ENCODE measurements at regions not wholly inside any gene's neighbourhood (a gene's known extent, or its start where the extent isn't known, plus 50 kb on each side); places are given as distances from the start of the nearest gene placed in this dataset.

- H3K27me3 ChIP-seq: no peaks in the 10 kb centered on the region
- H3K9ac ChIP-seq: no peak overlapping the region
- no peak for TF ChIP-seq Cebpa-rat (IDR thresholded peaks at IDR 0.05)
- H3K4me1 ChIP-seq: no peaks in the 10 kb centered on the region
- no peaks in the 10 kb centered on the region for H4K20me1 ChIP-seq
- no peak overlapping the region for H3K4me2 ChIP-seq
- no peak overlapping the region for H3K27ac ChIP-seq
- no peaks in the 10 kb centered on the region for H3K36me3 ChIP-seq
- no peak overlapping the region for H3K4me3 ChIP-seq
- no peaks in the 10 kb centered on the region for H3K9me3 ChIP-seq
Measured at GRCh38 chr18:27363872-27364271, 178.8 kb upstream of the CHST9 start.

- Histone ChIP-seq H3K4me3 (no peak overlapping the region), H4K20me1 (no peaks in the 10 kb centered on the region), H3K4me2 (no peak overlapping the region), H3K27ac (no peak overlapping the region), H3K9ac (no peak overlapping the region), H3K4me1 (no peaks in the 10 kb centered on the region), H3K9me3 (no peaks in the 10 kb centered on the region), H3K27me3 (no peaks in the 10 kb centered on the region), H3K36me3 (no peaks in the 10 kb centered on the region)
- TF ChIP-seq Cebpa-rat (IDR thresholded peaks at IDR 0.05): no peak
Measured at GRCh38 chr18:27361477-27361876, 176.4 kb upstream of the CHST9 start.

- TF ChIP-seq Cebpa-rat (IDR thresholded peaks at IDR 0.05): no peak
- Histone ChIP-seq H4K20me1 (no peaks in the 10 kb centered on the region), H3K9ac (no peak overlapping the region), H3K36me3 (no peaks in the 10 kb centered on the region), H3K27ac (no peak overlapping the region), H3K4me2 (no peak overlapping the region), H3K4me3 (no peak overlapping the region), H3K27me3 (no peaks in the 10 kb centered on the region), H3K4me1 (no peaks in the 10 kb centered on the region), H3K9me3 (no peaks in the 10 kb centered on the region)
Measured at GRCh38 chr18:27355308-27355707, 170.2 kb upstream of the CHST9 start.

GRCh38 chr18:27353273-27353672 is 168.2 kb upstream of the CHST9 start:
- no peak for TF ChIP-seq Cebpa-rat (IDR thresholded peaks at IDR 0.05)
- Histone ChIP-seq H3K4me3 (no peak overlapping the region), H3K27ac (no peak overlapping the region), H3K9me3 (no peaks in the 10 kb centered on the region), H3K9ac (no peak overlapping the region), H4K20me1 (no peaks in the 10 kb centered on the region), H3K4me2 (no peak overlapping the region), H3K27me3 (no peaks in the 10 kb centered on the region), H3K36me3 (no peaks in the 10 kb centered on the region), H3K4me1 (no peaks in the 10 kb centered on the region)

- Histone ChIP-seq H3K4me2 (no peak overlapping the region), H4K20me1 (no peaks in the 10 kb centered on the region), H3K36me3 (no peaks in the 10 kb centered on the region), H3K4me1 (no peaks in the 10 kb centered on the region), H3K9ac (no peak overlapping the region), H3K27me3 (no peaks in the 10 kb centered on the region), H3K4me3 (no peak overlapping the region), H3K9me3 (no peaks in the 10 kb centered on the region), H3K27ac (no peak overlapping the region)
- TF ChIP-seq Cebpa-rat (IDR thresholded peaks at IDR 0.05): no peak
Measured at GRCh38 chr18:27349284-27349882, 164.3 kb upstream of the CHST9 start.

- Histone ChIP-seq H3K9ac (no peak overlapping the region), H3K9me3 (no peaks in the 10 kb centered on the region), H3K27ac (no peak overlapping the region), H4K20me1 (no peaks in the 10 kb centered on the region), H3K4me3 (no peak overlapping the region), H3K4me1 (no peaks in the 10 kb centered on the region), H3K27me3 (no peaks in the 10 kb centered on the region), H3K4me2 (no peak overlapping the region), H3K36me3 (no peaks in the 10 kb centered on the region)
- no peak for TF ChIP-seq Cebpa-rat (IDR thresholded peaks at IDR 0.05)
Measured at GRCh38 chr18:27331606-27332005, 146.5 kb upstream of the CHST9 start.

GRCh38 chr18:27314996-27315395 is 129.9 kb upstream of the CHST9 start:
- Histone ChIP-seq H3K27ac (no peak overlapping the region), H3K4me2 (no peak overlapping the region), H3K9ac (no peak overlapping the region), H3K4me3 (no peak overlapping the region), H3K27me3 (no peaks in the 10 kb centered on the region), H3K9me3 (no peaks in the 10 kb centered on the region), H3K36me3 (no peaks in the 10 kb centered on the region), H3K4me1 (no peaks in the 10 kb centered on the region), H4K20me1 (no peaks in the 10 kb centered on the region)
- no peak for TF ChIP-seq Cebpa-rat (IDR thresholded peaks at IDR 0.05)

GRCh38 chr18:27313678-27314077 is 128.6 kb upstream of the CHST9 start:
- no peaks in the 10 kb centered on the region for H3K36me3 ChIP-seq
- H3K9ac ChIP-seq: no peak overlapping the region
- no peaks in the 10 kb centered on the region for H3K9me3 ChIP-seq
- H3K27me3 ChIP-seq: no peaks in the 10 kb centered on the region
- no peaks in the 10 kb centered on the region for H3K4me1 ChIP-seq
- H3K4me3 ChIP-seq: no peak overlapping the region
- no peak overlapping the region for H3K4me2 ChIP-seq
- no peak for TF ChIP-seq Cebpa-rat (IDR thresholded peaks at IDR 0.05)
- no peak overlapping the region for H3K27ac ChIP-seq
- no peaks in the 10 kb centered on the region for H4K20me1 ChIP-seq

- H3K27me3 ChIP-seq: no peaks in the 10 kb centered on the region
- no peaks in the 10 kb centered on the region for H4K20me1 ChIP-seq
- H3K4me3 ChIP-seq: no peak overlapping the region
- H3K9ac ChIP-seq: no peak overlapping the region
- no peak overlapping the region for H3K4me2 ChIP-seq
- no peak for TF ChIP-seq Cebpa-rat (IDR thresholded peaks at IDR 0.05)
- H3K27ac ChIP-seq: no peak overlapping the region
- H3K4me1 ChIP-seq: no peaks in the 10 kb centered on the region
- H3K36me3 ChIP-seq: no peaks in the 10 kb centered on the region
- no peaks in the 10 kb centered on the region for H3K9me3 ChIP-seq
Measured at GRCh38 chr18:27312853-27313252, 127.7 kb upstream of the CHST9 start.

GRCh38 chr18:27312153-27312552 is 127.0 kb upstream of the CHST9 start:
- Histone ChIP-seq H3K9me3 (no peaks in the 10 kb centered on the region), H3K27me3 (no peaks in the 10 kb centered on the region), H3K4me1 (no peaks in the 10 kb centered on the region), H3K36me3 (no peaks in the 10 kb centered on the region), H3K9ac (no peak overlapping the region), H3K27ac (no peak overlapping the region), H3K4me2 (no peak overlapping the region), H3K4me3 (no peak overlapping the region), H4K20me1 (no peaks in the 10 kb centered on the region)
- TF ChIP-seq Cebpa-rat (IDR thresholded peaks at IDR 0.05): no peak

GRCh38 chr18:27311114-27311513 is 126.0 kb upstream of the CHST9 start:
- Histone ChIP-seq H3K36me3 (no peaks in the 10 kb centered on the region), H3K9ac (no peak overlapping the region), H3K4me2 (no peak overlapping the region), H4K20me1 (no peaks in the 10 kb centered on the region), H3K27ac (no peak overlapping the region), H3K9me3 (no peaks in the 10 kb centered on the region), H3K4me3 (no peak overlapping the region), H3K27me3 (no peaks in the 10 kb centered on the region), H3K4me1 (no peaks in the 10 kb centered on the region)
- TF ChIP-seq Cebpa-rat (IDR thresholded peaks at IDR 0.05): no peak

Data from BLaER1 (cell line).